Mesendoderm (in vitro differentiated cells): ENCODE measurements at regions not wholly inside any gene's neighbourhood (a gene's known extent, or its start where the extent isn't known, plus 50 kb on each side); places are given as distances from the start of the nearest gene placed in this dataset.

Experiments used
- DNase-seq: peaks from one replicate; pipeline ENCODE4 v3.0.0; 2013
- H2AK5ac ChIP-seq: 2 replicates; pipeline ENCODE4 v1.6.1; 2013; ENCODE audit warnings: low read length, inconsistent platforms
- H2BK120ac ChIP-seq: 2 replicates; pipeline ENCODE4 v1.6.1; 2013; ENCODE audit warnings: low read depth, mild to moderate bottlenecking, low read length, moderate library complexity, mixed read lengths
- H2BK15ac ChIP-seq: replicated peaks from 2 replicates; pipeline ENCODE4 v1.6.1; 2013; ENCODE audit warnings: low read depth, mild to moderate bottlenecking, moderate library complexity
- H2BK5ac ChIP-seq: 2 replicates; pipeline ENCODE4 v1.6.1; 2013; ENCODE audit warnings: low read length, inconsistent platforms
- H3K18ac ChIP-seq: 2 replicates; pipeline ENCODE4 v1.6.1; 2013; ENCODE audit warnings: mild to moderate bottlenecking, low read length, mixed read lengths
- H3K23ac ChIP-seq: one replicate; pipeline ENCODE4 v1.6.1; 2013; ENCODE audit warnings: low read length
- H3K27ac ChIP-seq: 2 replicates; pipeline ENCODE4 v1.5.1; 2013; ENCODE audit warnings: low read depth, mild to moderate bottlenecking, inconsistent platforms, low read length, moderate library complexity
- H3K27me3 ChIP-seq: 2 replicates; pipeline ENCODE4 v1.6.1; 2013; ENCODE audit warnings: low read length, control low read depth, mild to moderate bottlenecking, inconsistent platforms; ENCODE audit not compliant: insufficient read depth, poor library complexity
- H3K36me3 ChIP-seq: 2 replicates; pipeline ENCODE4 v1.6.1; 2013; ENCODE audit warnings: low read length, inconsistent platforms; ENCODE audit not compliant: control insufficient read depth, insufficient read depth
- H3K4ac ChIP-seq: one replicate; pipeline ENCODE4 v1.6.1; 2013; ENCODE audit warnings: low read depth, mild to moderate bottlenecking, low read length, moderate library complexity
- H3K4me1 ChIP-seq: 2 replicates; pipeline ENCODE4 v1.6.1; 2013; ENCODE audit warnings: low read depth, low read length, inconsistent platforms; ENCODE audit not compliant: control insufficient read depth
- H3K4me2 ChIP-seq: 2 replicates; pipeline ENCODE4 v1.6.1; 2013; ENCODE audit warnings: low read length
- H3K4me3 ChIP-seq: 2 replicates; pipeline ENCODE4 v1.5.1; 2013; ENCODE audit warnings: mild to moderate bottlenecking, low read length
- H3K56ac ChIP-seq: one replicate; pipeline ENCODE4 v1.6.1; 2013; ENCODE audit warnings: low read length
- H3K79me1 ChIP-seq: 2 replicates; pipeline ENCODE4 v1.6.1; 2013; ENCODE audit warnings: low read length, inconsistent platforms
- H3K79me2 ChIP-seq: 2 replicates; pipeline ENCODE4 v1.6.1; 2013; ENCODE audit warnings: mild to moderate bottlenecking, low read length; ENCODE audit not compliant: control insufficient read depth, insufficient read depth
- H3K9ac ChIP-seq: 2 replicates; pipeline ENCODE4 v1.6.1; 2013; ENCODE audit warnings: low read length, inconsistent platforms
- H4K5ac ChIP-seq: one replicate; pipeline ENCODE4 v1.6.1; 2013; ENCODE audit warnings: low read length
- H4K8ac ChIP-seq: one replicate; pipeline ENCODE4 v1.6.1; 2013; ENCODE audit warnings: low read depth, mild to moderate bottlenecking, control low read depth, low read length, moderate library complexity
- WGBS: extraction: QIAGEN DNeasy Blood & Tissue Kit; methylation state at CpG from one replicate; pipeline ENCODE4 v1.1.7; 2013; ENCODE audit warnings: low lambda C conversion rate, missing lambda C conversion rate; ENCODE audit not compliant: insufficient coverage; ENCODE audit errors: extremely low coverage; 5-methylcytosine and 5-hydroxymethylcytosine counted together

GRCh38 chr13:109431217-109431616, 355.2 kb downstream of the IRS2 start:
- no peak overlapping the region for H3K18ac ChIP-seq

GRCh38 chr13:109428146-109428545, 358.2 kb downstream of the IRS2 start:
- Histone ChIP-seq H4K8ac (no peak overlapping the region), H3K79me1 (no peaks in the 10 kb centered on the region), H3K79me2 (no peaks in the 10 kb centered on the region), H2AK5ac (no peak overlapping the region), H3K27ac (no peak overlapping the region), H3K18ac (no peak overlapping the region), H3K4me3 (no peak overlapping the region), H3K27me3 (no peaks in the 10 kb centered on the region), H3K36me3 (no peaks in the 10 kb centered on the region), H2BK120ac (no peak overlapping the region), H2BK15ac (no peak overlapping the region), H2BK5ac (no peak overlapping the region), H3K56ac (no peak overlapping the region), H3K4ac (no peak overlapping the region), H3K23ac (no peak overlapping the region), H3K4me2 (no peak overlapping the region), H3K4me1 (no peaks in the 10 kb centered on the region), H4K5ac (no peak overlapping the region), H3K9ac (no peak overlapping the region)
- no CpG with 5 or more reads among the region's 3 CpGs for WGBS
- DNase-seq: no peak

More at GRCh38 chr13:109431217-109431616, 355.2 kb downstream of the IRS2 start:
- no peaks in the 10 kb centered on the region for H3K79me2 ChIP-seq
- no peak overlapping the region for H2BK5ac ChIP-seq
- no peak overlapping the region for H3K9ac ChIP-seq
- no peak overlapping the region for H2BK120ac ChIP-seq
- H3K56ac ChIP-seq: no peak overlapping the region
- no peaks in the 10 kb centered on the region for H3K36me3 ChIP-seq
- no peak overlapping the region for H3K27ac ChIP-seq
- no peaks in the 10 kb centered on the region for H3K79me1 ChIP-seq
- H3K4me1 ChIP-seq: no peaks in the 10 kb centered on the region
- no peak overlapping the region for H2BK15ac ChIP-seq
- no peaks in the 10 kb centered on the region for H3K27me3 ChIP-seq
- no peak for DNase-seq
- no peak overlapping the region for H3K4me3 ChIP-seq
- no peak overlapping the region for H3K4me2 ChIP-seq
- WGBS: no CpG with 5 or more reads among the region's 2 CpGs
- H2AK5ac ChIP-seq: no peak overlapping the region
- no peak overlapping the region for H4K5ac ChIP-seq
- no peak overlapping the region for H3K23ac ChIP-seq
- no peak overlapping the region for H4K8ac ChIP-seq
- H3K4ac ChIP-seq: no peak overlapping the region

DNA sequence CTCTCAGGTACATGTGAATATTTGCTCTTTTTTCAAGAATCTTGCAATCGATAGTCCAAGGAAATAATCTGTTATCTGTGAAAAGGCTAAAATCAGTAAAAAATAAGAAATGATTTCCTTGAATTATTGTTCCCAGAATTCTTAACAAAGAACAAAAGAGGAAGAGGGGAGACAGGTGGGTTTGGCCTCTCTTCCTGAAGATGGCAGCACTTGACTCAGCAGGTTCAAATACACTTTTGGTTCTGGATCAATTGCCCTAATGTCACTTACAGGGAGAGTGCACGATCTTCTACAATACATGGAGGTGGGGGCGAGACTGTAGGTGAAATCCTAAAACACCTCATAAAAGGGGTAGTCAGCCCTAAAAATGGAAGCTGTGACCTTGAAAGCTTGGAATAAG, 358.7 kb downstream of the IRS2 start:
- H3K36me3 ChIP-seq: no peaks in the 10 kb centered on the region

GRCh38 chr13:109427148-109427547, 359.2 kb downstream of the IRS2 start:
- no peak overlapping the region for H2BK5ac ChIP-seq
- no peak for DNase-seq
- WGBS: no CpG with 5 or more reads among the region's 2 CpGs

More for the DNA sequence above, 358.7 kb downstream of the IRS2 start:
- no peak overlapping the region for H4K5ac ChIP-seq
- H3K18ac ChIP-seq: no peak overlapping the region
- H3K9ac ChIP-seq: no peak overlapping the region
- H2BK120ac ChIP-seq: no peak overlapping the region
- no CpG with 5 or more reads among the region's 3 CpGs for WGBS
- H3K4me3 ChIP-seq: no peak overlapping the region
- H3K56ac ChIP-seq: no peak overlapping the region
- no peaks in the 10 kb centered on the region for H3K27me3 ChIP-seq
- H3K27ac ChIP-seq: no peak overlapping the region
- H2AK5ac ChIP-seq: no peak overlapping the region
- H3K79me2 ChIP-seq: no peaks in the 10 kb centered on the region
- no peaks in the 10 kb centered on the region for H3K4me1 ChIP-seq
- no peak overlapping the region for H3K23ac ChIP-seq
- peak; percentile 21 for DNase-seq
- H2BK15ac ChIP-seq: no peak overlapping the region
- no peak overlapping the region for H4K8ac ChIP-seq
- no peak overlapping the region for H3K4me2 ChIP-seq
- no peak overlapping the region for H2BK5ac ChIP-seq
- no peak overlapping the region for H3K4ac ChIP-seq
- no peaks in the 10 kb centered on the region for H3K79me1 ChIP-seq

DNA sequence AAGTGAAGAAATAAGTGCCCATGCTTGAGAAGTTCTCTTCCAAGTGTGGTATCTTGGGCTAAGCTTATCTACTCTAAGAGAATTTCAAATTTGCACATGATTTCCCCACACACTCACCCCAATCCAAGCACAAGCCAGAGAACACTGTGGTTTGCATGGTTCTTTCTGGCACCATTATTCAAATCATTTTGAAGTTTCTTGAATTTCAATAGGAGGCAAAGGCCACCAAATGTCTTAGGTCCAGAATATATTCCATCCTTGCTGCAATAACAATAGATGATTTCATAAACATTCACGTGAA, 359.7 kb downstream of the IRS2 start:
- Histone ChIP-seq H3K27ac (no peak overlapping the region), H3K4ac (no peak overlapping the region), H2BK120ac (no peak overlapping the region), H3K4me3 (no peak overlapping the region), H2BK15ac (no peak overlapping the region), H3K79me2 (no peaks in the 10 kb centered on the region), H3K9ac (no peak overlapping the region), H3K27me3 (no peaks in the 10 kb centered on the region), H3K18ac (no peak overlapping the region), H3K36me3 (no peaks in the 10 kb centered on the region), H3K56ac (no peak overlapping the region), H3K79me1 (no peaks in the 10 kb centered on the region), H3K4me1 (no peaks in the 10 kb centered on the region), H2BK5ac (no peak overlapping the region), H4K8ac (no peak overlapping the region), H3K4me2 (no peak overlapping the region), H2AK5ac (no peak overlapping the region), H3K23ac (no peak overlapping the region), H4K5ac (no peak overlapping the region)
- DNase-seq: no peak
- WGBS: no CpG with 5 or more reads among the region's 1 CpG

More at GRCh38 chr13:109427148-109427547, 359.2 kb downstream of the IRS2 start:
- no peak overlapping the region for H2AK5ac ChIP-seq
- H3K27ac ChIP-seq: no peak overlapping the region
- H3K9ac ChIP-seq: no peak overlapping the region
- no peaks in the 10 kb centered on the region for H3K79me2 ChIP-seq
- no peak overlapping the region for H4K8ac ChIP-seq
- no peaks in the 10 kb centered on the region for H3K27me3 ChIP-seq
- no peaks in the 10 kb centered on the region for H3K4me1 ChIP-seq
- no peaks in the 10 kb centered on the region for H3K36me3 ChIP-seq
- no peak overlapping the region for H2BK120ac ChIP-seq
- H3K18ac ChIP-seq: no peak overlapping the region
- H2BK15ac ChIP-seq: no peak overlapping the region
- H4K5ac ChIP-seq: no peak overlapping the region
- H3K4ac ChIP-seq: no peak overlapping the region
- no peak overlapping the region for H3K23ac ChIP-seq
- no peak overlapping the region for H3K4me2 ChIP-seq
- H3K4me3 ChIP-seq: no peak overlapping the region
- no peaks in the 10 kb centered on the region for H3K79me1 ChIP-seq
- H3K56ac ChIP-seq: no peak overlapping the region

GRCh38 chr13:109425821-109426689, 360.3 kb downstream of the IRS2 start:
- H3K36me3 ChIP-seq: no peaks in the 10 kb centered on the region

More at GRCh38 chr13:109425821-109426689, 360.3 kb downstream of the IRS2 start:
- no peak overlapping the region for H2BK5ac ChIP-seq
- H3K18ac ChIP-seq: no peak overlapping the region
- H3K4me2 ChIP-seq: no peak overlapping the region
- H3K79me1 ChIP-seq: no peaks in the 10 kb centered on the region
- H2BK120ac ChIP-seq: no peak overlapping the region
- no peak overlapping the region for H3K4me3 ChIP-seq
- no peak overlapping the region for H4K5ac ChIP-seq
- H2BK15ac ChIP-seq: no peak overlapping the region
- no peak overlapping the region for H4K8ac ChIP-seq
- DNase-seq: no peak
- no peaks in the 10 kb centered on the region for H3K79me2 ChIP-seq
- H3K23ac ChIP-seq: no peak overlapping the region
- H3K4ac ChIP-seq: no peak overlapping the region
- WGBS: no CpG with 5 or more reads among the region's 5 CpGs
- no peak overlapping the region for H2AK5ac ChIP-seq
- H3K27ac ChIP-seq: no peak overlapping the region
- no peak overlapping the region for H3K56ac ChIP-seq
- no peaks in the 10 kb centered on the region for H3K4me1 ChIP-seq
- no peak overlapping the region for H3K9ac ChIP-seq
- no peaks in the 10 kb centered on the region for H3K27me3 ChIP-seq
